SK-N-MC (cell line): ENCODE measurements at regions not wholly inside any gene's neighbourhood (a gene's known extent, or its start where the extent isn't known, plus 50 kb on each side); places are given as distances from the start of the nearest gene placed in this dataset.

ENCODE experiments used
- EZH2 ChIP-seq: fragments of 200-600 bp; sonication (generic); IDR thresholded peaks from one replicate; pipeline ENCODE4 v1.6.1; 2017; ENCODE audit warnings: antibody characterized with exemption
- FOXP2 ChIP-seq: optimal IDR thresholded peaks from 2 replicates; pipeline ENCODE3; 2011; ENCODE audit warnings: mild to moderate bottlenecking, moderate library complexity; ENCODE audit not compliant: insufficient read depth; ENCODE audit errors: extremely low read length, control extremely low read depth
- POLR2AphosphoS5 ChIP-seq: IDR thresholded peaks from 2 replicates; pipeline ENCODE4 v1.6.1; 2012; ENCODE audit warnings: mild to moderate bottlenecking, low read depth, low read length, borderline replicate concordance

DNA sequence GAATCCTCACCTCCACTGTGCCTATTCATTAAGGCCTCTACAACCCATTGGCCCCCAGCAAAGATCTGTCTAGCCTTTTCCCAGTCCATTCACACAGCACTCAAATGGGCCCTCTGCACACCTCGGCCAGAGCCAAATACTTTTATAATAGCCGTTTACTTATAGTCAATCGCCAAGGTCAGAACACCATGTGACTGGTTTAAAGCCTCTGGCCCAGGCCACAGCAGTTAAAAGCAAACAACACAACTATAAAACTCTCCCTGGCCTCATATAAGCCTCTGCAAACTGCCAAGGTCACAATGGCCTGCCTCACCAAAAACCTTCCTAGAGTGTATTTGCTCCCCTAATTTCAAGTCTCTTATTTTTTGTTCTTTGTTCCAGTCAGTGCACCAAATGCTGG, 562.6 kb downstream of the CAAP1 start:
- TF ChIP-seq FOXP2 (no peak), EZH2 (no peak), POLR2AphosphoS5 (no peak)
